Cardiac muscle cell (in vitro differentiated cells and primary cell): ENCODE measurements at regions not wholly inside any gene's neighbourhood (a gene's known extent, or its start where the extent isn't known, plus 50 kb on each side); places are given as distances from the start of the nearest gene placed in this dataset.

Source experiments
- DNase-seq, 2 donors: peaks; one replicate each; pipeline versions ENCODE4 v3.0.0 to v3.0.0-alpha.2; 2010 to 2017; ENCODE audit warnings: low read depth in 1 of 2, low spot score in 1 of 2
- H3K27ac ChIP-seq: fragments of 200-600 bp; sonication (generic); 2 replicates; pipeline ENCODE4 v1.5.1; 2016
- H3K27me3 ChIP-seq: fragments of 200-600 bp; sonication (generic); 2 replicates; pipeline ENCODE4 v1.6.0; 2016; ENCODE audit warnings: control low read depth
- H3K36me3 ChIP-seq: fragments of 200-600 bp; sonication (generic); 2 replicates; pipeline ENCODE4 v1.5.1; 2016; ENCODE audit warnings: control low read depth
- H3K4me1 ChIP-seq: fragments of 200-600 bp; sonication (generic); 2 replicates; pipeline ENCODE4 v1.8.1; 2017; ENCODE audit warnings: low read depth, mild to moderate bottlenecking, mixed run types
- H3K4me3 ChIP-seq: fragments of 200-600 bp; sonication (generic); 2 replicates; pipeline ENCODE4 v1.5.1; 2016; ENCODE audit warnings: mild to moderate bottlenecking
- H3K9me3 ChIP-seq: fragments of 200-600 bp; sonication (generic); 2 replicates; pipeline ENCODE4 v1.5.1; 2017; ENCODE audit warnings: low read depth, mild to moderate bottlenecking, control low read depth
- CTCF ChIP-seq: IDR thresholded peaks from 2 replicates; pipeline ENCODE4 v1.5.1; 2012; ENCODE audit warnings: low read depth, mild to moderate bottlenecking, low read length

- no peaks in the 10 kb centered on the region for H3K4me1 ChIP-seq
- no peak for TF ChIP-seq CTCF
- no peaks in the 10 kb centered on the region for H3K27me3 ChIP-seq
- H3K36me3 ChIP-seq = no peaks in the 10 kb centered on the region
- no peak overlapping the region for H3K27ac ChIP-seq
- H3K4me3 ChIP-seq = no peak overlapping the region
- no peaks in the 10 kb centered on the region for H3K9me3 ChIP-seq
- DNase-seq = no peak
Measured at GRCh38 chr14:61621444-61621843, 73.9 kb upstream of the HIF1A start.

GRCh38 chr14:61622051-61622450 is 73.3 kb upstream of the HIF1A start:
- Histone ChIP-seq H3K36me3 (no peaks in the 10 kb centered on the region), H3K27me3 (no peaks in the 10 kb centered on the region), H3K4me1 (no peaks in the 10 kb centered on the region), H3K4me3 (no peak overlapping the region), H3K27ac (no peak overlapping the region), H3K9me3 (no peaks in the 10 kb centered on the region)
- TF ChIP-seq CTCF = no peak
- no peak for DNase-seq

- Histone ChIP-seq H3K27ac (no peak overlapping the region), H3K36me3 (no peaks in the 10 kb centered on the region), H3K27me3 (no peaks in the 10 kb centered on the region), H3K4me3 (no peak overlapping the region), H3K9me3 (no peaks in the 10 kb centered on the region), H3K4me1 (no peaks in the 10 kb centered on the region)
- DNase-seq = peak in 1 of 2 donors; percentile 36
- no peak for TF ChIP-seq CTCF
Measured at GRCh38 chr14:61623927-61624326, 71.4 kb upstream of the HIF1A start.

GRCh38 chr14:61625165-61625564 is 70.1 kb upstream of the HIF1A start:
- Histone ChIP-seq H3K36me3 (no peaks in the 10 kb centered on the region), H3K4me1 (no peaks in the 10 kb centered on the region), H3K27ac (no peak overlapping the region), H3K4me3 (no peak overlapping the region), H3K27me3 (no peaks in the 10 kb centered on the region), H3K9me3 (no peaks in the 10 kb centered on the region)
- DNase-seq = no peak
- TF ChIP-seq CTCF = no peak

GRCh38 chr14:61627612-61628011 is 67.7 kb upstream of the HIF1A start:
- no peak overlapping the region for H3K4me3 ChIP-seq
- H3K4me1 ChIP-seq = no peaks in the 10 kb centered on the region
- DNase-seq = no peak
- no peaks in the 10 kb centered on the region for H3K27me3 ChIP-seq
- no peaks in the 10 kb centered on the region for H3K9me3 ChIP-seq
- no peaks in the 10 kb centered on the region for H3K36me3 ChIP-seq
- no peak for TF ChIP-seq CTCF
- no peak overlapping the region for H3K27ac ChIP-seq
